Thyroid gland (tissue), 4 donors: ENCODE measurements at regions not wholly inside any gene's neighbourhood (a gene's known extent, or its start where the extent isn't known, plus 50 kb on each side); places are given as distances from the start of the nearest gene placed in this dataset.

Experiments used
- DNase-seq, 2 donors: peaks; one replicate each; pipeline ENCODE4 v3.0.0-alpha.2; 2019
- H3K27ac ChIP-seq, 3 donors: fragments of 200-600 bp; sonication (generic); 1 replicate in 2 of 3; 2 replicates in 1 of 3; pipeline ENCODE4 v1.5.1; 2016 to 2019; ENCODE audit warnings: mild to moderate bottlenecking in 1 of 3, moderate library complexity in 1 of 3
- H3K27me3 ChIP-seq: fragments of 200-600 bp; sonication (generic); one replicate; pipeline ENCODE4 v1.5.1; 2019
- H3K36me3 ChIP-seq, 2 donors: fragments of 200-600 bp; sonication (generic); one replicate each; pipeline ENCODE4 v1.5.1; 2016 to 2019
- H3K4me1 ChIP-seq, 2 donors: fragments of 200-600 bp; sonication (generic); one replicate each; pipeline ENCODE4 v1.5.1; 2017 to 2019
- H3K4me3 ChIP-seq, 3 donors: fragments of 200-600 bp; sonication (generic); replicated peaks in 1 of 3; 1 replicate in 2 of 3; 2 replicates in 1 of 3; pipeline ENCODE4 v1.5.1; 2016; ENCODE audit warnings: mild to moderate bottlenecking in 1 of 3
- H3K9me3 ChIP-seq: fragments of 200-600 bp; sonication (generic); one replicate; pipeline ENCODE4 v1.5.1; 2017
- POLR2A ChIP-seq, 2 donors: fragments of 450-650 bp; IDR thresholded peaks; one replicate each; pipeline ENCODE4 v1.6.1; 2017; ENCODE audit warnings: antibody characterized with exemption in 2 of 2, mild to moderate bottlenecking in 2 of 2, moderate library complexity in 1 of 2
- WGBS, 2 donors: methylation state at CpG; one replicate each; pipeline ENCODE4 v1.1.5; 2017; 5-methylcytosine and 5-hydroxymethylcytosine counted together
- intact Hi-C: fragments of 100-400 bp; cut with DNase I; formaldehyde crosslinking; loops from one replicate; pipeline ENCODE4 v1.15.1; 2023
- TF ChIP-seq, protein P1 (sequence below), 6 experiments: fragments of 200-600 bp in 3 of 6; fragments of 450-650 bp in 3 of 6; sonication (generic) in 3 of 6; IDR thresholded peaks; one replicate each; pipeline ENCODE4 v1.5.1; 2016 to 2019; ENCODE audit warnings: antibody characterized with exemption in 6 of 6, mild to moderate bottlenecking in 2 of 6, inconsistent platforms in 1 of 6, moderate library complexity in 1 of 6

DNA sequence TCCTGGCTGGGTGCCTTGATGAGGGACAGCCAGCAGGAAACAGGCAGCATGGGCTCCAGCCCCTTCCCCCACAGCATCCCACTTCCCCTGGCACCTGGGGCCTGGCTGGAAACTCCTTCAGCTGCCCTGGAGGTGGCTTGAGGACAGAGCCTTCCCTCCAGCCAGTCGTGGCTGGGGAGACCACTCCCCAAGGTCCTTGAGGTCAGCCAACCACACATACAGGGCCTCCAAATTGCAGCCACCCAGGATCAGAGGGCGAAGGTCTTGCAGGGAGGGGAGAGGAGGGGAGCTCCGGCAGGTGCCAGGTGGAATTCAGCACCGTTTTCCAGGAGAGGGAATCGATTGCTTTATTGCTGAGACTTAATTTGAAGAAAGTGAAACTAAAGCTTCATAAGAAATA lies 280.4 kb downstream of the PBX3 start:
- Histone ChIP-seq H3K4me3 (no peak overlapping the region), H3K9me3 (no peaks in the 10 kb centered on the region), H3K27ac (no peak overlapping the region), H3K36me3 (no peaks in the 10 kb centered on the region), H3K27me3 (no peaks in the 10 kb centered on the region), H3K4me1 (no peaks in the 10 kb centered on the region)
- DNase-seq = no peak
- intact Hi-C loops = no loop called here
- 61 to 66% methylated on average over 5 of the region's 5 CpGs for WGBS, 2 donors
- TF ChIP-seq, protein P1, sequence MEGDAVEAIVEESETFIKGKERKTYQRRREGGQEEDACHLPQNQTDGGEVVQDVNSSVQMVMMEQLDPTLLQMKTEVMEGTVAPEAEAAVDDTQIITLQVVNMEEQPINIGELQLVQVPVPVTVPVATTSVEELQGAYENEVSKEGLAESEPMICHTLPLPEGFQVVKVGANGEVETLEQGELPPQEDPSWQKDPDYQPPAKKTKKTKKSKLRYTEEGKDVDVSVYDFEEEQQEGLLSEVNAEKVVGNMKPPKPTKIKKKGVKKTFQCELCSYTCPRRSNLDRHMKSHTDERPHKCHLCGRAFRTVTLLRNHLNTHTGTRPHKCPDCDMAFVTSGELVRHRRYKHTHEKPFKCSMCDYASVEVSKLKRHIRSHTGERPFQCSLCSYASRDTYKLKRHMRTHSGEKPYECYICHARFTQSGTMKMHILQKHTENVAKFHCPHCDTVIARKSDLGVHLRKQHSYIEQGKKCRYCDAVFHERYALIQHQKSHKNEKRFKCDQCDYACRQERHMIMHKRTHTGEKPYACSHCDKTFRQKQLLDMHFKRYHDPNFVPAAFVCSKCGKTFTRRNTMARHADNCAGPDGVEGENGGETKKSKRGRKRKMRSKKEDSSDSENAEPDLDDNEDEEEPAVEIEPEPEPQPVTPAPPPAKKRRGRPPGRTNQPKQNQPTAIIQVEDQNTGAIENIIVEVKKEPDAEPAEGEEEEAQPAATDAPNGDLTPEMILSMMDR (IDR thresholded peaks at IDR 0.05) = no peak
- no peak for TF ChIP-seq POLR2A (IDR thresholded peaks at IDR 0.05)

DNA sequence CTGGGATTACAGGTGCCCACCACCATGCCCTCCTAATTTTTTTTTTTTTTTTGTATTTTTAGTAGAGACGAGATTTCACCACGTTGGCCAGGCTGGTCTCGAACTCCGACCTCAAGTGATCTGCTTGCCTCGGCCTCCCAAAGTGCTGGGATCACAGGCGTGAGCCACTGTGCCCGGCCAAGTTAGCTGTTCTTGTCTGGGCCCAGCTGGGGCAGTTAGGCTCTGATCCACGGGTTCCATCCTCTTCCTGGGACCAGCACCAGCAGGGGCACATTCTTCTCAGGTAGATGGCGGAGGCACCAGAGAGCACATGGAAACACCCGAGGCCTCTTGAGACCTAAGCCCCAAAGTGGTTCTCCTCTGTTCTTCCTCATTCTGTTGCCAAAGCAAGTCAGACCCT lies 281.6 kb downstream of the PBX3 start:
- DNase-seq = no peak
- intact Hi-C loops = no loop called here
- Histone ChIP-seq H3K4me1 (no peaks in the 10 kb centered on the region), H3K27ac (no peak overlapping the region), H3K4me3 (no peak overlapping the region), H3K36me3 (no peaks in the 10 kb centered on the region), H3K27me3 (no peaks in the 10 kb centered on the region), H3K9me3 (no peaks in the 10 kb centered on the region)
- 92 to 94% methylated on average over 10 of the region's 10 CpGs for WGBS, 2 donors
- no peak for TF ChIP-seq POLR2A (IDR thresholded peaks at IDR 0.05)
- TF ChIP-seq, protein P1 (IDR thresholded peaks at IDR 0.05) = no peak

DNA sequence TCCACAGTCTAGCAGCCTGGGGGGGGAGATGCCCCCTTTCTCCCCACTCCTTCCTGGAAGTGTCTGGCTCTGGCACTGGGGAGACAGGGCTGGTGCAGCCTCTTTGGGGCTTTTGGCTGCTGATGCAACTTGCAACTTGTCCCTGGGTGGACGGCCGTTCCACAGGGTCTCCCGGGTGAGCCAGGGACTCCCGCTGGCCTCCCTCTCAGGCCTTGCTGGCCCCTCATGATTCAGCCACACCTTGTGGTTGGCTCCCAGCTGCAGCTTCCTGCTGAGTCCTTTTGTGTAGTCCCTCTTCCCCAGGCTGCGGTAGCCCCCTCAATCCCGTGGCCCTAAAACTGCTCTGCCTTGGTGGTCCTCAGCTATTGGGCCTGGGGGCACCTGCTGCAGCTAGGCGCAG lies 283.5 kb downstream of the PBX3 start:
- intact Hi-C loops = no loop called here
- no peak for DNase-seq
- H3K36me3 ChIP-seq = no peaks in the 10 kb centered on the region
- no peak overlapping the region for H3K27ac ChIP-seq
- H3K27me3 ChIP-seq = no peaks in the 10 kb centered on the region
- 76 to 79% methylated on average over 3 to 7 of the region's 7 CpGs for WGBS, 2 donors
- no peaks in the 10 kb centered on the region for H3K9me3 ChIP-seq
- no peak for TF ChIP-seq POLR2A (IDR thresholded peaks at IDR 0.05)
- TF ChIP-seq, protein P1 (IDR thresholded peaks at IDR 0.05) = no peak
- no peaks in the 10 kb centered on the region for H3K4me1 ChIP-seq
- no peak overlapping the region for H3K4me3 ChIP-seq

GRCh38 chr9:126031116-126031515 lies 283.9 kb downstream of the PBX3 start:
- 76 to 79% methylated on average over 8 to 9 of the region's 9 CpGs for WGBS, 2 donors
- intact Hi-C loops = no loop called here
- TF ChIP-seq, protein P1 (IDR thresholded peaks at IDR 0.05) = no peak
- no peak for TF ChIP-seq POLR2A (IDR thresholded peaks at IDR 0.05)
- H3K27me3 ChIP-seq = no peaks in the 10 kb centered on the region
- DNase-seq = no peak
- no peak overlapping the region for H3K4me3 ChIP-seq
- H3K9me3 ChIP-seq = no peaks in the 10 kb centered on the region
- H3K36me3 ChIP-seq = no peaks in the 10 kb centered on the region
- no peaks in the 10 kb centered on the region for H3K4me1 ChIP-seq
- no peak overlapping the region for H3K27ac ChIP-seq

DNA sequence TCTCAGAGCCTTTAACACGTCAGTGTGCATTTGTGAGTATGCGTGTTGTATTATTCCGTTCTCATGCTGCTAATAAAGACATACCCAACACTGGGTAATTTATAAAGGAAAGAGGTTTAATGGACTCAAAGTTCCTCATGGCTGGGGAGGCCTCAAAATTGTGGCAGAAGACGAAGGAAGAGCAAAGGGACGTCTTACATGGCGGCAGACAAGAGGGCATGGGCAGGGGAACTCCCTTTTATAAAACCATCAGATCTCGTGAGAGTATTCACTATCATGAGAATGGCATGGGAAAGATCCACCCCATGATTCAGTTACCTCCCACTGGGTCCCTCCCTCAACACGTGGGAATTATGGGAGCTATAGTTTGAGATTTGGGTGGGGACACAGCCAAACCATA lies 285.0 kb downstream of the PBX3 start:
- 83 to 91% methylated on average over 8 of the region's 8 CpGs for WGBS, 2 donors
- no peak for TF ChIP-seq POLR2A (IDR thresholded peaks at IDR 0.05)
- TF ChIP-seq, protein P1 (IDR thresholded peaks at IDR 0.05) = no peak
- DNase-seq = no peak
- Histone ChIP-seq H3K9me3 (no peaks in the 10 kb centered on the region), H3K27ac (no peak overlapping the region), H3K4me3 (no peak overlapping the region), H3K27me3 (no peaks in the 10 kb centered on the region), H3K4me1 (no peaks in the 10 kb centered on the region), H3K36me3 (no peaks in the 10 kb centered on the region)
- intact Hi-C loops = no loop called here
